HG03354 (cell line): ENCODE measurements at regions not wholly inside any gene's neighbourhood (a gene's known extent, or its start where the extent isn't known, plus 50 kb on each side); places are given as distances from the start of the nearest gene placed in this dataset.

Experiments used
- ATAC-seq: cut with Tn5 transposase; IDR thresholded peaks from one replicate; pipeline ENCODE4 v1.9.1; 2021; ENCODE audit warnings: mild to moderate bottlenecking; ENCODE audit not compliant: unreplicated experiment, poor library complexity, severe bottlenecking

- ATAC-seq = no peak
Measured at GRCh38 chr21:18191139-18191538, 53.5 kb upstream of the CHODL start.

- no peak for ATAC-seq
Measured at GRCh38 chr21:18178509-18178908, 66.1 kb upstream of the CHODL start.

DNA sequence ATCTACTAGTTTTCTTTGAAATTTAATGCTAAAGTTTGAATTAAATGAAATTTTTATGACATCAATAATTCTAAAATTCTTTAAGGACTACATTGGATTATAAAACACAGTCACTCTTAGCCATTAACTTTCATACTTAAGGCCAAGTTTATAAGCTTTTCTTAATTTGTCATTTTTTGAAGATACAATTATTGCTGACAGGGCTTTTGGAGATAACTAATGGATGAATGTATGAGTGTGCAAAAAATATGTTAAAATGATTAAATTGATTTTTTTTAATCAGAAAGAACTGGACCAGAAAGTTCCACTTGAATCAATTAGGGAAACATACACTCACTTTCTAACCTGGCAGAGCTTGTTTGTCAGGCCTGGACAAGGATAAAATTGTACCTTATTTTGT lies 70.3 kb upstream of the CHODL start:
- no peak for ATAC-seq

GRCh38 chr21:18170829-18171228 lies 73.8 kb upstream of the CHODL start:
- ATAC-seq = no peak

GRCh38 chr21:18170221-18170620 lies 74.4 kb upstream of the CHODL start:
- no peak for ATAC-seq

- no peak for ATAC-seq
Measured at GRCh38 chr21:18168108-18168507, 76.5 kb upstream of the CHODL start.

DNA sequence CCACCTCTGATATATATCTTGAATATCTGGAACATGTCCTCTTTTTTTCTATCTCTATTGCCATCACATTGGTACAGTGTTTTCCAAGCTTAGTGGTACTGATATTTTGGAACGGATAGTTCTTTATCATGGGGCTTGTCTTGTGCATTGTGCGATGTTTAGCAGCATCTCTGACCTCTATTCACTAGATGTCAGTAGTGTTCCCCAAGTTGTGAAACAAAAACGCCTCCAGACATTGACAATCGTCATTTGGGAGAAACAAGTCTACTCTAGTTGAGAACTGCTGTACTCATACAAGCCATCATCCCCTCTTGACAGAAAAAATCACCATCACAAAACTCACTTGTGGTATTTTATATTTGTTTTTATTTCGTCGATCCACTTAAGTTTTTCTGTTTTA lies 79.7 kb upstream of the CHODL start:
- ATAC-seq = no peak

DNA sequence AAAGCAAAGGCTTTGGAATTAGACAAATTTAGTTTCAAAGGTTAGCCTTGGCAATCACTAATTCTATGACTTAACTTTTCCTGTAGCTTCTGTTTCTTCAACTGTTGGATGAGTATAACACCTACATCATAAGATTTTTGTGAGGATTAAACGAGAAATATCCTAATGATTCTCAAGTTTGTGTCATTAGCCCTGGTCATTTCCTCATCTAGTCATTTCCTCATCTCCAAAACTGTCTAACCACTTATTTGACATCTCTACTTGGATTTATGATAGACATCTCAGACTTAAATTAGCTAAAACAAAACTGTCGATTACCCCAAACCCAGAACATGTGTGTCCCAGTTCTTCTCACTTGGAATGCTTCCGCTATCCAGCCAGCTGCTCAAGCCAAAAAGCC lies 80.2 kb upstream of the CHODL start:
- no peak for ATAC-seq

GRCh38 chr21:18163956-18164355 lies 80.7 kb upstream of the CHODL start:
- ATAC-seq = no peak

GRCh38 chr21:18161841-18162240 lies 82.8 kb upstream of the CHODL start:
- no peak for ATAC-seq

GRCh38 chr21:18157406-18157805 lies 87.2 kb upstream of the CHODL start:
- no peak for ATAC-seq

GRCh38 chr21:18155508-18156193 lies 89.0 kb upstream of the CHODL start:
- ATAC-seq = no peak

DNA sequence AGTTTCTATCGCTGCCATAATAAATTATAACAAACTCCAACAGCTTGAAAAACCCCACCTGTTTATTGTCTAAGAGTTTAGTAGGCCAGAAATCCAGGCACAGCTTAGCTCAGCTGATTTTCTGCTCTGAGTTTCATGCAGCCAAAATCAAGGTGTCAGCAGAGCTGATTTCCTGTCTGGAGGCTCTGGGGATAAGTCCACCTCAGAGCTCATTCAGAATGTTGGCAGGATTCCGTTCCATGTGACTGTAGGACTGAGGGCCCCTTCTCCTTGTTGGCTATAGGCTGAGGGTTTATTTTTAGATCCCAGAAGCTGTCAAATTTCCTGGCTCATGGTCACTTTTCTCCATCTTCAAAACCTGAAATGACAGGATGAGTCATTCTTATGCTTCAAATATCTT lies 91.6 kb upstream of the CHODL start:
- ATAC-seq = no peak

DNA sequence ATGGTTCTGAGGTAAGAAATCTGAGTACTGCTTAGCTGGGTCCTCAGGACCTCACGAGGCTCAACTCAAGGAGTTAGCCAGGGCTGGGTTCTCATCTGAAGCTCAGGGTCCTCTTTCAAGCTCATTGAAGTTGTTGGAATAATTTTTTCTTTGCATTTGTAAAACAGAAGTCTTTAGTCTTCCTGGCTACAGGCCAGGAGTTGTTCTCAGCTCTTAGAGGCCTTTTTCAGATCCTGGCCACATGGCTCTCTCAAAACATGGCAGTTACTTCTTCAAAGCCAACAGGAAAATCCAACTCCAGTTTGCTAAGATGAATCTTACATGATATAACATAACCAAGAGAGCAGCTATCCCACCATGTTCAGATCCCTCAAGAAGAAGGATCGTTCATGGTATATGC lies 92.3 kb upstream of the CHODL start:
- no peak for ATAC-seq

- no peak for ATAC-seq
Measured at GRCh38 chr21:18151046-18151445, 93.6 kb upstream of the CHODL start.

DNA sequence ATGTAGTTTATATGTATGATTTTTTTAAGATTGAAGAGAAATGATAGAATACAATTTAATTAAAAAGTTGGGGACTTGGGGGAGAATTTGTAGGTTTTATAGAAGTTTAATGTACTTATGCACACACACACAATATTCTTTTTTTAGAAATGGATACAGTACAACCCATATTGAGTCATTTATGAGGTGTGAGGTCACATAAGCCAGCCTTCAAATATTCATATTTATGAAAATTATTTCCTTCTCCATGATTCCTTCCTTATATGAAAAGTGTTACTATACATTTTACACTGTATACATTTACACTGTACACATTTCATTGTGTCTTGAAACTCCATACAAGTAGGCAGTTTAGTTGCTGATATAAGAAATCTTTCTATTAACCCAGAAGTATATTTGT lies 96.2 kb upstream of the CHODL start:
- no peak for ATAC-seq

DNA sequence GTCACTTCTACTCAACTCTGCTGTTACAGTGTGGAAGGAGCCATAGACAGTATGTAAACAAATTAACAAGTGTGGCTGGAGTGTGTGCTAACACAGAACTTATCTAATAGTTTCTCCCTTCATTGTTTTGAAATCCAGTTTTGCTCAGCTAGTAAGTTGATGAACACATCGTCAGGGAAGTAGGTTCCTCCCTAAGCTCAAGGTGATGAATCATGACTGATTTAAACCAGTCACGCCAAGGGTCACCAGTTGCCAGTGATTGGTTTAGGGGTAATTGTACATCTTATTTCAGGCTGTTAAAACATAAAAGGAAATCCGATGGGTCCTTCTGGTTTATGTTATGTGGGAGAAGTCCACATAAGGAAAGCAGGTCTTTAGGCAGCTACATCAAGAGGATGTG lies 97.0 kb upstream of the CHODL start:
- ATAC-seq = no peak

GRCh38 chr21:18146820-18147219 lies 97.8 kb upstream of the CHODL start:
- no peak for ATAC-seq

DNA sequence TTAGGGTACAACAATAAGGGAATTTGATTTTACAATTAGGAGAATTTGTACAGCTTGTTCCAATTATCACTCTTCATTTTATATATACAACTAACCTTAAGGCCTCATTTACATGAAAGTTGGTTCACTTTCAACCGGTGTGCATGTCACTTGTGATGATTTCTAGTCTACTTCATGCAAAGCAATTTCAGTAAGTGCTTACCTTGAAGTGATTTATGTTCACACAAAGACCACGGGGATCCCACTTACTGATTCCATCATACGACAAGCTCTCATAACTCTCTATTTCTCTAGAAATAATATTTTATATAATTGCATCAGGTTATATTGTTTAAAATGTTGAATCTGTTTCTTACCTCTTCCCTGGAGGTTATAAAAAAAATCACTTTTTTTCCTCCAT lies 100.3 kb upstream of the CHODL start:
- no peak for ATAC-seq

- no peak for ATAC-seq
Measured at GRCh38 chr21:18142655-18143054, 102.0 kb upstream of the CHODL start.

DNA sequence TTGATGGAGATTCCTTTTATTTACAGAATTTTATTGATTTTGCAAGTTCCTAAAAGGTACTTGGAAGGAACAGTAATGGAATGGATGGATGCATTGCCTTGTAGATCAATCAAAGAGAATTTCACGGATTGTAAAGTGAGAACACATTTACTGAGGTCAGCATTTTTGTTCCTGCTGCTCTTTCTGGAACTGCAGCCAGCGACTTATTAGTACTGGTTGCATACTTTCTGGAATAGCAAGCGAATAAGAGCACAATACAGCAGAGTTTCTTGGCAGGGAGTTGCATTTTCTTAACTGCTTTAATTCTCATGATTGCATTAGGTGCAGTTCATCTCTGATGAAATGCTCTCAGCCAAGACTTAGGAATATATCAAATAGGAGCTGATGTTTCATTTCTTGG lies 106.1 kb upstream of the CHODL start:
- no peak for ATAC-seq

GRCh38 chr21:18129526-18129925 lies 115.1 kb upstream of the CHODL start:
- ATAC-seq = no peak
